ENCODE measurements at regions not wholly inside any gene's neighbourhood (a gene's known extent, or its start where the extent isn't known, plus 50 kb on each side); places are given as distances from the start of the nearest gene placed in this dataset.

DNA sequence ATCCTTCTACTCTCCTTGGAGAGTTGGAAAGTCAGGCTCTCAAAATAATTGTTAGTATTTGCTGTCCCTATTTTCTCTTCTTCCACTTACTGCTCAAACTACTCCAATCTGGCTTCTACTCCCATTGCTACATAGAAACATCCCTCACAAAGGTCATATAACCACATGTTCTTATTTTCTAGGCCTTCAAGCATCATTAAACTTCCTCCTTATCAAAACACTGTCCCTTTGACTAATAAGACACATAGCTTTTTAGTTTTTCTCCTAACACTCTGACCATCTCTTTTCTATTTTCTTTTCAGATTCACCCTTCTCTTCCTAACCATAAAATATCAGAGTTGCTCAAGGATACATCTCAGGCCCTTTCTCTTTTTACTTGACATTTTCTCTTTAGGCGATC is 148.3 kb downstream of the MBD2 start:
- no peak for TF ChIP-seq EZH2 (IDR thresholded peaks at IDR 0.05; ENCODE audit: borderline replicate concordance, low read depth, low read length)
- TF ChIP-seq, protein P1, sequence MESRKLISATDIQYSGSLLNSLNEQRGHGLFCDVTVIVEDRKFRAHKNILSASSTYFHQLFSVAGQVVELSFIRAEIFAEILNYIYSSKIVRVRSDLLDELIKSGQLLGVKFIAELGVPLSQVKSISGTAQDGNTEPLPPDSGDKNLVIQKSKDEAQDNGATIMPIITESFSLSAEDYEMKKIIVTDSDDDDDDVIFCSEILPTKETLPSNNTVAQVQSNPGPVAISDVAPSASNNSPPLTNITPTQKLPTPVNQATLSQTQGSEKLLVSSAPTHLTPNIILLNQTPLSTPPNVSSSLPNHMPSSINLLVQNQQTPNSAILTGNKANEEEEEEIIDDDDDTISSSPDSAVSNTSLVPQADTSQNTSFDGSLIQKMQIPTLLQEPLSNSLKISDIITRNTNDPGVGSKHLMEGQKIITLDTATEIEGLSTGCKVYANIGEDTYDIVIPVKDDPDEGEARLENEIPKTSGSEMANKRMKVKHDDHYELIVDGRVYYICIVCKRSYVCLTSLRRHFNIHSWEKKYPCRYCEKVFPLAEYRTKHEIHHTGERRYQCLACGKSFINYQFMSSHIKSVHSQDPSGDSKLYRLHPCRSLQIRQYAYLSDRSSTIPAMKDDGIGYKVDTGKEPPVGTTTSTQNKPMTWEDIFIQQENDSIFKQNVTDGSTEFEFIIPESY (CRISPR knock-in tag; IDR thresholded peaks at IDR 0.05) = no peak
- no peak for TF ChIP-seq KDM4B (IDR thresholded peaks at IDR 0.05; ENCODE audit: borderline replicate concordance in 2 of 2, low read depth in 1 of 2)
- no peak for TF ChIP-seq LCOR (CRISPR knock-in tag; IDR thresholded peaks at IDR 0.05)
- TF ChIP-seq, protein P2, sequence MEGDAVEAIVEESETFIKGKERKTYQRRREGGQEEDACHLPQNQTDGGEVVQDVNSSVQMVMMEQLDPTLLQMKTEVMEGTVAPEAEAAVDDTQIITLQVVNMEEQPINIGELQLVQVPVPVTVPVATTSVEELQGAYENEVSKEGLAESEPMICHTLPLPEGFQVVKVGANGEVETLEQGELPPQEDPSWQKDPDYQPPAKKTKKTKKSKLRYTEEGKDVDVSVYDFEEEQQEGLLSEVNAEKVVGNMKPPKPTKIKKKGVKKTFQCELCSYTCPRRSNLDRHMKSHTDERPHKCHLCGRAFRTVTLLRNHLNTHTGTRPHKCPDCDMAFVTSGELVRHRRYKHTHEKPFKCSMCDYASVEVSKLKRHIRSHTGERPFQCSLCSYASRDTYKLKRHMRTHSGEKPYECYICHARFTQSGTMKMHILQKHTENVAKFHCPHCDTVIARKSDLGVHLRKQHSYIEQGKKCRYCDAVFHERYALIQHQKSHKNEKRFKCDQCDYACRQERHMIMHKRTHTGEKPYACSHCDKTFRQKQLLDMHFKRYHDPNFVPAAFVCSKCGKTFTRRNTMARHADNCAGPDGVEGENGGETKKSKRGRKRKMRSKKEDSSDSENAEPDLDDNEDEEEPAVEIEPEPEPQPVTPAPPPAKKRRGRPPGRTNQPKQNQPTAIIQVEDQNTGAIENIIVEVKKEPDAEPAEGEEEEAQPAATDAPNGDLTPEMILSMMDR (IDR thresholded peaks at IDR 0.05 in 2 of 3, conservative IDR thresholded peaks at IDR 0.05 in 1 of 3; ENCODE audit: insufficient read depth in 2 of 3, low read depth in 1 of 3, low read length in 3 of 3) = no peak
- no peak for TF ChIP-seq ZFX (CRISPR knock-in tag; IDR thresholded peaks at IDR 0.05)

Measured in K562 (cell line).